ENCODE measurements at regions not wholly inside any gene's neighbourhood (a gene's known extent, or its start where the extent isn't known, plus 50 kb on each side); places are given as distances from the start of the nearest gene placed in this dataset.
"Not testable (repeated sequence)": the region's sequence is repeated elsewhere in the genome, so short reads cannot be mapped to it uniquely, and the experiment has no call there.

GRCh38 chr3:127033171-127033570, 50.3 kb downstream of the PLXNA1 start:
- no peak for DNase-seq

DNA sequence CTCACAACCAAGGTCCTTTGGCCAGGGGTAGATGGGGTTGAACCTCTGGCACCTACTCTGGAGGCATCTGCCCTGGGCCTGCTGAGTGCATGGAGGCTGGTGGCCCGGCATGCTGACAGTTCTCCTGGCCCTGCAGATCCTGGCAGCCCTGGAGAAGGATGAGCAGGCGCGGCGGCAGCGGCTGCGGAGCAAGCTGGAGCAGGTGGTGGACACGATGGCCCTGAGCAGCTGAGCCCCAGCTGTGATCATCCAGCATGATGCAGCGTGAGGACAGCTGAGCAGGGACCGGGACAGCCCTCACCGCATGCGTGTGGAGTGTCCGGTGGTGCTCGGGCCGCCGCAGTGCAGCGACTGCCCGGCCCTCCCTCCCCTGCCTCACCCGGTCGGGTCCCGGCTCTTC, 50.9 kb downstream of the PLXNA1 start:
- DNase-seq, result no peak

- no peak for DNase-seq
Measured at GRCh38 chr3:127034195-127034989, 51.5 kb downstream of the PLXNA1 start.

GRCh38 chr3:127034990-127035652, 52.2 kb downstream of the PLXNA1 start:
- DNase-seq, result no peak

GRCh38 chr3:127035677-127036076, 52.8 kb downstream of the PLXNA1 start:
- DNase-seq, result no peak

- no peak for DNase-seq
Measured at GRCh38 chr3:127036209-127037020, 53.5 kb downstream of the PLXNA1 start.

- no peak for DNase-seq
Measured at GRCh38 chr3:127037021-127037400, 54.1 kb downstream of the PLXNA1 start.

DNA sequence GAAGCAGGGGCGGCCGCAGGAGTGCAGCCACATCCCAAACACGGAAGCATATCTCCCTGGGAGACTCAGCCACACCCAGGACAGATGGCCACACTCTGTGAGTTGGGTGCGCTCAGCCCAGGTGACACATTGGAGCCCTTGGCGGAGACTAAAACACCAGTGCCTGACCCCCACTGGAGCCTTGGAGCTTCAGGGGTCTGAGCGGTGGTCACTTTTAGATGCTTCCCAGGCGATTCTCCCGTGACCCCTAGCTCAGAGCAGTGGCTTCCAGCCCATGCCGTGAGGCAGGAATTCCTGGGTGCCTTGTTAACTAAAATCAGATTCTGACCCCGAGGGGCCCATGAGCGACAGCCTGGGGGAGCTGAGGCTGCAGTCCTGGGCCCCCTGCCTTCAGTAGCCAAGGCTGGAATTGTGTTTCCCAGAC, 54.5 kb downstream of the PLXNA1 start:
- no peak for DNase-seq

- no peak for DNase-seq
Measured at GRCh38 chr3:127037971-127038446, 55.1 kb downstream of the PLXNA1 start.

DNA sequence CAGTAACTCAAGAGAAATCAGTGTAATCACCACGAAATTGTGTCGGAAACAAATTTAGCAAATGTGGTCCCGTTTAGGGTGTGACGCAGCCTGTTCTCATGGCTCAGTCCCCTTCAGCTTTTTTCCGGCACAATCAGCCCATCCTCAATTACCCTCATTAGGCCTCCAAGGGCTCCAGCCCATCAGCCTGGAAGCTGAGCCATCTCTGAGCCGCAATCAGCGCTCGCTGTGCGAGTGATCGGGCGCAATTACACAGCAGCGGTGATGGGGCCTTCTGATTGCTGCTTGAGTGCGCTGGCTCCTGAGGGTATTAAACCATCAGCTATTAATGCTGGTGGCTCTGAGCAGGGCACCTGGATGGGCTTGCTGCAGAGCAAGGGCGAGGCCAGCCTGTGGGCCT, 55.6 kb downstream of the PLXNA1 start:
- no peak for DNase-seq

GRCh38 chr3:127038923-127039581, 56.1 kb downstream of the PLXNA1 start:
- no peak for DNase-seq

- no peak for DNase-seq
Measured at GRCh38 chr3:127039719-127040118, 56.8 kb downstream of the PLXNA1 start.

DNA sequence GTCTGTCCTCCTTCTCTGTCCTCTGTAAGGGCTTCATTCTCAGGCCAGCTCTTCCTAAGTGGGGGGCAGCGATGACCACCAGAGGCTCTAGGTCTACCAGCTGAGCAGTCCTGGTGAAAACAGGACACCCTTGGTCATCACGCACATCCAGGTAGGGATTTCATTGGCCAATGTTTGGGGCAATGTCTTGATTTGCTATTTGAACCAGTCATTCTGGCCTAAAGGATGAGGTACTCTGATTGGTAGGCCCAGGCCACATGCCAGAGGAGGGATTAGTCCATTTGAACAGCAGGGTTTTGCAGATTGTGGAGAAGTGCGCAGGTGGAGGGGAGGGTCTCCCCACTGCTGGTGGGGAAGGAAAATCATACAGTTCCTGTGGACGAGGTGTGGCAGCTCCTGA, 57.3 kb downstream of the PLXNA1 start:
- no peak for DNase-seq

GRCh38 chr3:127041264-127041820, 58.4 kb downstream of the PLXNA1 start:
- DNase-seq, result no peak

DNA sequence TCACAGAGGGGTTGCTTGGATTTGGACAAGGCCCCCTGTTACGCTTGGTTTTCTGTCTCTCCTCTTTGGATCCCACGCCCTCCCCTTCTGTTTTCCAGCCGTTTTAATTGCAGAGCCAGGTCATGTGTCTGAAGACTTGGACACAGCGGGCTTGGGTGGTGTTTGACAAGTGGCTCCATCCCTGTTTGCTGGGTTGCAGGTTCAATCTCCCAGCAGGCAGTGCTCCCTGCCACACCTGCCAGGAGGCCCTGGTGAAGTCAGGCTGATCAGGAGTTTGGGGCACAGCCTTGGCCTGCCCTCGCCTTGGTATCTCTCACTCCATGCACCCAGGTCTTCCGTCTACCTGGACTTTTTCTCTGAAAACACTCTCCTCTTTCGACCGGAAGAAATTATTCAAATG, 59.0 kb downstream of the PLXNA1 start:
- no peak for DNase-seq

GRCh38 chr3:127042634-127043033, 59.7 kb downstream of the PLXNA1 start:
- DNase-seq, result no peak

DNA sequence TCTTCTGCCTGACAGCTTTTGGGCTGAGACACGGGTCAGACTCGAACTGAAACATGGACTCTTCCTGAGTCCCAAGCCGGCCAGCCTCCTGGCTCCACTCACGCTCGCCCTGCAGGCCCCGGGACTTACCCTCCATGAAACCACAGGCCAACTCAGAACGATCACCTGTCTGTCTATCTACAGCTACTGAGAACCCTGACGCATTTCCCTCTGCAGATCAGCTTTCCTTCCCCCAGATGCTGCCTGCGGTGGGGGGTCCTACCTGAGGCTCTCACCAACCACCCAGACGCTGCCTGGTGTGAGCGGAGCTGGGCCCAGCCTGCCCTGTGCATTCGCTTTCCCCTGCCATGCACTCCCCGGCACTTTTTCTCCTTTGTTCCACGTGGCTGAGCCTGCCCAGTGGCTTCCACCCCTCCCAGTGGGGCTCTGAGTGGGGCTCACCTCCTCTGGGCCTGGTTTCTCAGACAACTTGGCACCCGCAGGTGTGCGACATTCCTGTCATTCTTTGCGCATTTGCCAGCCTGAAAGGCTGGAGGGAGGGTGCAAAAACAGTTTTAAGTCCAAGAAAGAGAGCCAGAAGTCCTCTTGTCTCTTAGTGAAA, 60.2 kb downstream of the PLXNA1 start:
- no peak for DNase-seq

DNA sequence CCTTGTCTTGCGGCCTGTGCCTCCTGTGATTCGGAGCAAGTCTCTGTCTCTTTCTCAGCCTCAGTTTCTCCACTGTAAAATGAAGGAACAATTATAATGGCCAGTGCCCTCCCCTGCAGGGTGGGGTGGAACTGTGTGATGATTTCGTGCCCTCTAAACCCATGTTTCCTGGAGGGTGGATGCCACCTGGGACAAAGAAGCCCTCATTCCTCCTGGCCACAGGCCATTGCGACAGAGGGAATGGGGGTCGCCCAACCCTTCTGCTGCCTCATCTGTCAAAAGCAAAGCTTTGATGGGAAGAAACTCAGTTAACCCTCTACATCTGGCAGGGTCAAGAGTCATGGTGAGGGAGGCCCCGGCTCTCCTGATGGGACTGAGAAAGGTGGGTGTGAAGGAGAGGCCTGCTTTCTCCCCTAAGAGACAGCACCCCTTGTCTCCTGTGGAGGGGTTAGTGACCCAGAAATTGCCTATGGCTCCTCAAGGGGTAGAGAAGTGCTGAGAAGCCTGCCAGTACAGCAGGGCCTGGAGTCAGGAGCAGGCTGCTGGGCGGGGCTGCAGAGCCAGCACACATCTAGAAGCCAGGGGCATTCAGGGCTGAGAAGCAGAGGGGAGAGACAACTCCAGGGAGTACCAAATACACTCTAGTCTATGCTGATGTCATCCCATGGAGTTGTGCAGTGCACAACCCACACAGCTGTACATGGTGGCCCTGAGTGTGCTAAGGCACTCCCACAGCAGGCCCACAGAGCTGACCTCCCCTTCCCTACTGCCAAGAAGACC, 61.0 kb downstream of the PLXNA1 start:
- DNase-seq, result no peak

DNA sequence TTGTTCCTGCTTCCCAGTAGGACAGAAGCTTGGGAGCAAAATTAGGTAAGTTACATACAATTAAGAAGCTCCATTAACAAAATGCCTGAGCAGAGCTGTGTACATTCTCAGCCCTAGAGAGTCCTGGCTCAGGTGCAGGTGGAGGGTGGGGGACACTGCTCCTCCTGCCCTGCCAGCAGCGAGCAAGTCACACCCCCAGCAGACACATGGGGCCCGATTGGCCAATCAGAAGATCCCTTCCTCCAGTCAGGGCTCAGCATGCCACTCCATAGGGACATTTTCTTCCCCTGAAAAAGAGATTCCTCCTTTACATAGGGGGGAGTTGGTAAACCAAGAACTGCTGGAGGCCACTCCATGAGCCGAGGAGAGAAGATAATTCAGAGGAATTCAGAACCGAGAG, 62.1 kb downstream of the PLXNA1 start:
- no peak for DNase-seq

DNA sequence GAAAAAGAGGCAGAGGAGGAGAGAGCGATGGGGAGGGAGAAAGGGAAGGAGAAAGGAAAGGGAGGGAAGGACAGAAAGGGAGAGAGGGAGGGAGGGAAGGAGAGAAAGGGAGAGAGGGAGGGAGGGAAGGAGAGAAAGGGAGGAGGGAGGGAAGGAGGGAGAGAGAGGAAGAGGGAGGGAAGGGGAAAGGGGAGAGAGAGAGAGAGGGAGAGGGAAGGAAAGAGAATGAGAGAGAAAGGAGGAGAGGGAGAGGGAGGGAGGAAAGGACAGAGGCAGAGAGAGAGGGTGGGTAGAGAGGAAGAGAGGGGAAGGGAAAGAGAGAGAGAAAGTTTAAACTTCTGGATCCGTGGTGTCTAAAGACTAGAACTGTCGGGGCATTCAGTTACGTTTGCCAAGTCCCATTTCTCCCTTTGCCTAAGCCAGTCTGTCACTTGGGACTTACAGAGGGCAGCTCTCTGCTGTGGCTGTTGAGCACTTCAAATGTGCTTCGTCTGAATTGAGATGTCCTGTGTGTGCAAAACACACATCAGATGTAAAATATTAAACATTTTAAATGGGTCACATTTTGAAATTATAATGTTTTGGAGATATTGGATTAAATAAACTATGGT, 62.6 kb downstream of the PLXNA1 start:
- DNase-seq, result no peak

DNA sequence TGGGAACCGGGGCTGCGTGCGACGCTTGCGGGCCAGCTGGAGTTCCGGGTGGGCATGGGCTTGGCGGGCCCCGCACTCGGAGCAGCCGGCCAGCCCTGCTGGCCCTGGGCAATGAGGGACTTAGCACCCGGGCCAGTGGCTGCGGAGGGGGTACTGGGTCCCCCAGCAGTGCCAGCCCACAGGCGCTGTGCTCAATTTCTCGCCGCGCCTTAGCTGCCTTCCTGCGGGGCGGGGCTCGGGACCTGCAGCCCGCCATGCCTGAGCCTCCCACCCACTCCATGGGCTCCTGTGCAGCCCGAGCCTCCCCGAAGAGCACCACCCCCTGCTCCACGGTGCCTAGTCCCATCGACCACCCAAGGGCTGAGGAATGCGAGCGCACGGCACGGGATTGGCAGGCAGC, 63.8 kb downstream of the PLXNA1 start:
- not testable (repeated sequence) for DNase-seq
